GM18519 (cell line): ENCODE measurements at regions not wholly inside any gene's neighbourhood (a gene's known extent, or its start where the extent isn't known, plus 50 kb on each side); places are given as distances from the start of the nearest gene placed in this dataset.

ENCODE experiments used
- ATAC-seq: cut with Tn5 transposase; IDR thresholded peaks from one replicate; pipeline ENCODE4 v1.9.1; 2021; ENCODE audit warnings: mild to moderate bottlenecking, moderate library complexity; ENCODE audit not compliant: unreplicated experiment, low FRiP score

- ATAC-seq, result no peak
These were observed 414.5 kb downstream of the MAN2A1 start for GRCh38 chr5:110104060-110104725.

DNA sequence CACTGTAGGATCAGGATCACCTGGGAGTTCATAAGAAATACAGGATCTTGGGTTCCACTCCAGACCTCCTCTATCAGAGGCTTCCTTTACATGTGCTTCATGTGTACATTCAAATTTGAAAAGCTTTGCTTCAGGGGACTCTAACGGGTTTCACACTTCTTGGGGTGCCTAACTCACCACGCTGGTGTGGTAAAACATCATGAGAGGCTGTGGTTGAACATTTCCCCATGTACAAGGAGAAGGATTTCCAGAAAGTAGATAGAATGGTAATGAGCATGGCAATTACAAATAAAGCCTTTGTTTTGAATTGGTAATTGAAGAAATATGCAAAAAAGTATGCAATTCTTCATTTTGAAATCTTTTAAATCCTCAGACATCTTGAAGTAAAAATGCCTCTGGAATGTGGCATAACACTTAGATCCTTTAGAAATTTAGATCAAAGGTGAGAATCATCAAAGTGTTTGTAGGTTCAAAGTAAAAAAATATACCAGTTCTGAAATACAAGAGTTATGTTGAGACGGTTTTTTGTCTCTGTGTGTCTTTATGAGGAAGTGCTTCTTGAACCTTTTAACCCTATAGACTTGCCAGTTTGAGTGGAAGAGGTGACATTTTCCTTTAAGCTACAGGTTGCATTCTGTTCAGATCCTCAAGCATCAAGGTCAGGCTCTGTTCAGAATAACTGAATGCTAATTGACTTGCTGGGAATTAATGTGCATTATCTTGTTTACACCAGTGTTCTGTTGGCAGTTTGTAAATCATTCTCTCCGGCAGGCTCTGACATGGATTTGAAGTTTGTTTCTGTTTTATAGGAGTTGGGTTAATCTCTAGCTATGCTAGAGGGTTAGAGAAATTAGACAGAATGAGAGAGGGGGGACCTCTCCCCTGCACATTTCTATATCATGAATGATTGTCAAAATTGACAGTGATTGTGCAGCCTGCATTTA is 415.3 kb downstream of the MAN2A1 start:
- no peak for ATAC-seq

DNA sequence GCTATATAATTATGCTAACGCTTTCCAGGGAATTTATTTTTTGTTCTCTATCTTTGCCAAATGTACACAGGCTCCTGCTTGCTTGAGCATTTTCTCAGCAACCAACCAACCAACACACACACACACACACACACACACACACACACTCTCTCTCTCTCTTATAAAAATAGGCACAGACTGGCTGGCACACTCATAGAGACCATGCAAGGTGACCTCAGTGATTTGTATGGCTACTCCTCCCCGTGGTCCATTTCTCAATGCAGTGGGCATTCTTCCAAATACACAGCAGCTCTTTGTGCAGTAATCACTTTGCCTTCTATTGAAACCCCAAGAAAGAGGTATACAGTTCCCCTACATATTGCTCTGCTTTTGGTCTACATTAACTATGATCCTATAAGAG is 416.0 kb downstream of the MAN2A1 start:
- no peak for ATAC-seq

- no peak for ATAC-seq
These were observed 417.0 kb downstream of the MAN2A1 start for GRCh38 chr5:110106750-110107149.

- ATAC-seq, result no peak
These were observed 418.8 kb downstream of the MAN2A1 start for GRCh38 chr5:110108520-110108919.

DNA sequence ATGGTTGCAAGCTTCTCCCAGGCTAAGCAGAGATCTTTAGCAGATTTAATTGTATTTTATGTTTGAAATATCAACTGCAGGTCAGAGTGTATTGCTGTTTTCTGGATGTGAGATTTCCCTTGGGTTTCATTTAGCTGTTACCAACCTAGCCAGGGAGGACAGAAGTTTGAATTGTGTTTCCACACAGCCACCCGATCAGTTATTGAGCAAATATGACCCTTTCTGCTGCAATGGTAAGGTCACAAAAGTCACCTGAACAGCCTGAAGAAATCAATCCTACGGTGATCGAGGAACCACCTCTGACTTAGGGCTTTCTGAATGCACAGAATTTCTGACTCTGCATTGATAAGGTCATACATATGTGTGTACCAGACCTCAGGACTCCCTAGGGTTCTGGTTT is 419.9 kb downstream of the MAN2A1 start:
- ATAC-seq, result no peak

DNA sequence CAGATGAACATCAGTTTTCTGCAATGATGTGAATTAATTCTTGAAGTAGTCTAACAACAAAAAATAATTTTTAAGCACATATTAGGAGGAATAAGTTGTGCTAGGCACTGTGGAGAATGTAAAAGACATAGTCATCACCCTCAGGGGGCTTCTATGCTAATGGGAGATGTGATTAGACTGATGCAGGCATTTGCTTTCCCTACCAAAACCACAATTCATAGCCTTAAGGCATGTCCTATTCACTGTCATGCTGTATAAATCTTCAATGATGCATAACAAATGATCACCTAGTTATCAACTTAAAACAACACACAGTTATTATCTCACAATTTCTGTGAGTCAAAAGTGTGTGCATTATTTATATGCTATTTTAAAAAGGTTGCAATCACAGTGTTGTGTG is 422.6 kb downstream of the MAN2A1 start:
- no peak for ATAC-seq

- ATAC-seq, result no peak
These were observed 425.8 kb downstream of the MAN2A1 start for GRCh38 chr5:110115503-110115902.

GRCh38 chr5:110116539-110116938 is 426.8 kb downstream of the MAN2A1 start:
- no peak for ATAC-seq

DNA sequence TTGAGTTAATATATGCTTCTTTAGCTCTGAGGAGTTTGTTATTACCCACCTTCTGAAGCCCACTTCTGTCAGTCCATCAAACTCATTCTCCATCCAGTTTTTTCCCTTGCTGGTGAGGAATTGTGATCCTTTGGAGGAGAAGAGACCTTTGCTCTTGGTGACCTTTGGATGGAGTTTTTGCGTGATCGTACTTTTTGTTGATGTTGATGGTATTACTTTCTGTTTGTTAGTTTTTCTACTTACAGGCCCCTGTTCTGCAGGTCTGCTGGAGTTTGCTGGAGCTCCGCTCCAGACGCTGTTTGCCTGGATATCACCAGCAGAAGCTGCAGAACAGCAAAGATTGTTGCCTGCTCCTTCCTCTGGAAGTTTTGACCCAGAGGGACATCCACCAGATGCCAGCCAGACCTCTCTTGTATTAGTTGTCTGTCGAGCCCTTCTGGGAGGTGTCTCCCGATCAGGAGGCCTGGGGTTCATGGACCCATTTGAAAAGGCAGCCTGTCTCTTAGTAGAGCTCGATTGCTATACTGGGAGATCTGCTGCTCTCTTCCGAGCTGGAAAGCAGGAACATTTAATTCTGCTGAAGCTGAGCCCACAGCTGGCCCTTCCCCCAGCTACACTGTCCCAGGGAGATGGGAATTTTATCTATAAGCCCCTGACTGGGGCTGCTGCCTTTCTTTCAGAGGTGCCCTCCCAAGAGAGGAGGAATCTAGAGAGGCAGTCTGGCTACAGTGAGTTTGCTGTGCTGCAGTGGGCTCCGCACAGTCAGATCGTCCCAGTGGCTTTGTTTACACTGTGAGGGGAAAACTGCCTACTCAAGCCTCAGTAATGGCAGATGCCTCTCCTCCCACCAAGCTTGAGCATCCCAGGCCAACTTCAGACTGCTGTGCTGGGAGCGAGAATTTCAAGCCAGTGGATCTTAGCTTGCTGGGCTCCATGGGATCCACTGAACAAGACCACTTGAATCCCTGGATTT is 445.5 kb downstream of the MAN2A1 start:
- no peak for ATAC-seq

DNA sequence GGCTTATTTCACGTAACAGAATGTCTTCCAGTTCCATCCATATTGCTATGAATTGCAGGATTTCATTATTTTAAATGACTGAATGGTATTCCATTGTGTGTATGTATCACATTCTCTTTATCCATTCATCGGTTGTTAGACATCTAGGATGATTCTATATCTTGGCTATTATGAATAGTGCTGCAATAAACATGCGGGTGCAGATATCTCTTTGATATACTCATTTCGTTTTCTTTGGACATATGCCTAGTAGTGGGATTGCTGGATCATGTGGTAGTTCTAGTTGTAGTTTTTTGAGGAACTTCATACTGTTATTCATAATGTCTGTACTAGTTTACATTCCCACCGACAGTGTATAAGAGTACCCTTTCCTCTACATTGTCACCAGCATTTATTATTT is 460.5 kb downstream of the MAN2A1 start:
- no peak for ATAC-seq

DNA sequence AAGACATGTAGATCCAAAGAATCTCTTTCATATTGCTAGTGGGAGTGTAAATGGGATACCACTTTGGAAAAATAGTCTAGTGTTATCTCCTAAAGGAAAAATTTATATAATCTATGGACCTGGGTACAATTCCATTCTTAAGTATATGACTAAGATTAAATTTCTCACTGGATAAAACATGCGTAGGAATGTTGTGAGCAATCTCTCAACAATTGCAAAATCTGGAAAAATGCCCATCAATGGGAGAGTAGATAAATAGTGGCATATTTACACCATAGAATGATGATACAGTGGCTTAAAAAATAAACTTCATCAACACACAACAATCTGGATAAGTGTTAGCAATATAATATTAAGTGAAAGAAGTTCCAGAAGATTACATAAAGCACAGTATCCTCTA is 469.5 kb downstream of the MAN2A1 start:
- ATAC-seq, result no peak

GRCh38 chr5:110161162-110161561 is 471.4 kb downstream of the MAN2A1 start:
- ATAC-seq, result no peak

- ATAC-seq, result no peak
These were observed 475.6 kb downstream of the MAN2A1 start for GRCh38 chr5:110165366-110165765.

DNA sequence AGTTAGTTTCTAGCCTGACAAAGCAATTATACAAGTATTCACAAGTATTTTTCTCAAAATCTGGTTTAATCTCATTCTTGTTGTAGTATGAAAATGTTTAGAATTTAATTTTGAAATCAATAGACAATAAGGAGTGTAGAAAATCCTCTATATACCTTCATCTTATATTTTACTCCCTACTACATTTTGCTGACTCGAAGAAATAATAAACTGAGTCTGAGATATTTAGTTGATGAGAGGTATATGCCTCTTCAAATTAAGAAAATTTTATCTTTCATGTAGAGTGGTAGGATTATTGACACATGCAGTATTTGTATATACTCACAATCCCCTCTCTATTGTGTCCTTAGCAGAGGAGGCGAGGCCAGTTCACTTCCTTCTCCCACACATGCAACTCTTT is 477.7 kb downstream of the MAN2A1 start:
- ATAC-seq, result no peak

- no peak for ATAC-seq
These were observed 479.7 kb downstream of the MAN2A1 start for GRCh38 chr5:110169461-110169860.

GRCh38 chr5:110177729-110178128 is 488.0 kb downstream of the MAN2A1 start:
- ATAC-seq, result no peak

DNA sequence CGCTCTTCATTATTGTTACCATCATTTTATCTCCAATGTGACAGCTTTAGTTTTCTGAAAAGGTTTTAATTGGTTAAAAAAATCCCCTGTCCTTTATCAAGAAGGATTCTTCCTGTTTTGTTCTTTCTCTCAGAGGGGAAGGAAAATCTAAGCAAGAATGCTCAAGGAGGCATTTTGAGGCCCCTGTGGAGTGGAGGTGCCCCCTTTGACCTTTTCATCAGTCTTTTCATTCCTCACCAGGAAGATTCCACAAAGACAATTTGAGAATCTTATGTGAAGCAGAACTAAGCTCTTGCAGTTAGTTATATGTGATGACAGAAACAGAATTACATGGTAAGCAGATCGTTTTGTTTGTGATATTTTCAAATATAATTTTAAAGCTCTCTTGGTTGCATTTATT is 489.6 kb downstream of the MAN2A1 start:
- ATAC-seq, result no peak

DNA sequence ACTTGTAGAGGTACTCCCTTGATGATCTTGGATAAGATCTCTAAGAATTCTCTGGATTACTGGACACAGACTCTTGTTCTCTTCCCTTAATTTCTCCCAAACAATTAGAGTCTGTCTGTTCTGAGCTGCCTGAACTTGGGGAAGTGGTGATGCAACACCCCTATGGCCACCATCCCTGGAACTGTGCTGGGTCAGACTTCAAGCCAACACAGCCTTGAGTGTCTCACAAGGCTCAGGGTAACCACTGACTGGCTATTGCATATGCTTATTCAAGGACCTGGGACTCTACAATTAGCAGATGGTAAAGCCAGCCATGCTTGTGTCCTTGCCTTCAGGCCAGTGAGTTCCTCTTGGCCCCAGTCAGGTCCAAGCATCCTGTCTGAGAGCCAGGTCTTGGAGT is 504.5 kb downstream of the MAN2A1 start:
- ATAC-seq, result no peak

DNA sequence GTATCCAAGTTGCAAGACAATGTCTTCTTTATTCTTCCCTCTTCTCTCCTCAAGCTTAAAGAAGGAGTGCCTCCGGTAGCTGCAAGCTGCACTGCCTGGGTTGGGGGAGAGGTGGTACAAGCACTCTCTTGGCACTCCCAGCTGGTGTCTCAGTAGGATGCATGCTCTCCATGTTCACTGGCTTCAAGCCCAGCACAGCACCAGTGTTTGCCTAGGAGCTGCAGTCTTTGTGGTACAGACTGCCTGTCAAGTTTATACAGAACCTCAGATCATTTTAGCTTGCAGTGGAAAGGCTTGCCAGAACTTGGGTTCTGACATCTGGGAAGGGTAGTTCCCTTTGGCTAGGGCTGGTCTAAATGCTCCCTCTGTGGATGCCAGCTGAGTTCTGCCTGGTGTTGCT is 505.6 kb downstream of the MAN2A1 start:
- ATAC-seq, result no peak

DNA sequence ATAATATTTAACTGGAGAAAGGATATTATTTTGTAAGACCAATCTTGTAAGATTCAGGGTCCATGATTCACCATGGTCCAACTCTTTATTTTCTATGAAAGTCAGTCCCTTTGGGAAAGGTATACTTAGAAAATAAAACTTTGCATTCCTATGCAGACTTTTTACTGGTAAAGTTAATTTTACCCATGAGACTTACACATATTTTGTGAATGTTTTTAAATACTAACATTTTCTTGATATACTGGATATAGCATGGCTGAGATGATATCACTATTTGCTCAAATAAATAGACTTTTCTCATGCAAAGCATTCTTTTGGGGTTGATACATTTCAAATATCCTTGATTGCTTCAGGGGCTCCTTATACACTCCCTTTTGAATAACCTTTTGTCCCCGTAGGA is 512.1 kb downstream of the MAN2A1 start:
- no peak for ATAC-seq
